GM13977 (cell line): ENCODE measurements at regions not wholly inside any gene's neighbourhood (a gene's known extent, or its start where the extent isn't known, plus 50 kb on each side); places are given as distances from the start of the nearest gene placed in this dataset.

ENCODE experiments used
- DNase-seq: peaks from one replicate; pipeline ENCODE4 v3.0.0; 2012; ENCODE audit warnings: low spot score
- CTCF ChIP-seq: IDR thresholded peaks from 2 replicates; pipeline ENCODE4 v1.5.1; 2012; ENCODE audit warnings: mild to moderate bottlenecking, control low read depth; ENCODE audit not compliant: insufficient read depth; ENCODE audit errors: extremely low read depth, missing control alignments
- in situ Hi-C: fragments of 300-500 bp; cut with MboI; formaldehyde crosslinking; loops from one replicate; pipeline ENCODE4 v1.12.0; 2022; ENCODE audit warnings: low sequenced_read_pairs, low pct_unique_long_range_greater_than_20kb, mixed read lengths, inconsistent platforms; ENCODE audit not compliant: unreplicated experiment

DNA sequence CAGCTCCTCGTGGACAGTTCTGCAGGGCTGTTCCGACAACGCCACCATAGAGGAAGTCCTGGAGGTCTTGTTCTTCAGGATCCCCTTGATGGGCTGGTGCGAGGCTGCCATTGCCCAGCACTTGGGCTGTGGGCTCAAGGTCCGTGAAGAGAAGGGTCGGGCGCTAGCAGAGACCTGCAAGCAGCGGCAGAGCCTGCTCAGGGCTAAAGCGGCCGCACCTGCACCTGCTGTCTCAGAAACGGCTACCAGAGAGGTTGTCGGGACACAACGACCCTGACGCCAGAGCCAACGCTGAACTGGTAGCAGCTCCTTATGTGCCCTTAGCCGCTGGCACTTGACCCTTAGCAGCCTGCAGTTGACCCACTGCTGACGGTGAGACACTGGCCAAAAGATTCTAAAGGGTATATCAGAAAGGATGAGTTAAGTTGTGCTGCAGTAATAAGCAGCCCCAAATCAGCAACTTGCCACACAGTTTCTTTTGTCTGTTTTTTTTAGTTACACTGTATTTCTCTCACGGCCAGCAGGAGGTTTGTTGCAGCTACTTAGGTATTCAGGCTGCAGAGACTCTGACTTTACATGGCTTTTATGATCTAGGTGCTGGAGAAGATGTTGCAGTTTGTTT lies 55.5 kb upstream of the ST6GAL2 start:
- TF ChIP-seq CTCF, result no peak
- in situ Hi-C loops, result no loop called here
- DNase-seq, result no peak

DNA sequence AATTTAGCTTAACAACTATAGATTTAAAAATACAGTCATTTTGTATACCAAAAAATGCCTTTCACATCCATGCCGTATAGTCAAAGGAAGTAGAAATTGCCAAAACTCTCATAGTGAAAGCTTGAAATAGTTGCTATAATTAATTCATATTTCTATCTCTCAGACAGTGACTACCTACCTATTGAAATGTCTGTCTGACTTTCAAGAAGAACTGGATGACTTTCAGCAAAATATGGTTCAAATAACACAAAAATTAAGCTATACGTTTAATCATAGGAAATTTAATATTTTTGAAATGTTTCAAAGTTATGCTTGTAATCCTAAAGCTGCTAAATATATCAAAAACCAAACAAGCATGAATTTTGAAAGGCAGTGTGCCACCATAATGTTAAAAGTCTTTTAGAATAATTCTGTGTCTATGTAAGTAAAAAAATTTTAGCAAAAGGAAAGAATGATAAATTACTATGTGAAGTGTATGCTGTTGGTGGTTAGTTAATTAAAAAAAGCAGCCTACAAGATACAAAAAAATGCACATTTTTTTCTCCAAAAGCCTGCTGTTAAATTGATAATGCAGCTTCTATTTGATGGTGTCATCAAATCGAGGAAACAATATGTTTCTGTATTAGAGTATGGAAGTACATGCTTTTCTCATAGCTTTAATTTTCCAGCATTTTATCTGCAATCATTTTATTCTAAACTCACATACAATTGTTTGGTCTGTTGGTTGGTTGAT lies 57.7 kb upstream of the ST6GAL2 start:
- in situ Hi-C loops, result no loop called here
- DNase-seq, result no peak
- no peak for TF ChIP-seq CTCF

DNA sequence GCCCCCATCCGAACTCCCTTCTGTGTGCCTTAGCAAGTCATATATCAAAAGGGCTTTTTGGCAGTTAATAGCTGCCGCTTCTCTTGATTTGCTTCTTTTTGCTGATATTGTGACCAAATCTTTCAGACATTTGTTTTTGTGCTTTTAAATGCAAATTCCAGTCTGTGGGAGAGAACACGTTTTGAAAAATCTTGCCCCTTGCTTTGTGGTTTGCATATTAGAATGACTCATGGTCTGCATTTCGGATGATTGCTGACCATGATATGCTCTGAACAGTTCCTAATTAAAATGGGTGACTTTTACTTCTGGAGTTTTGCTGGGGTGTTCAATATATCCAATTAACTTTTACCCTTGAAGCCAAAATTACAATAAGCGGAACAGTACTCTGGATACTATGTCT lies 58.2 kb upstream of the ST6GAL2 start:
- DNase-seq, result no peak
- in situ Hi-C loops, result no loop called here

GRCh38 chr2:106948540-106948939 lies 62.6 kb upstream of the ST6GAL2 start:
- in situ Hi-C loops, result no loop called here
- no peak for TF ChIP-seq CTCF
- DNase-seq, result no peak

More for the DNA sequence above, 58.2 kb upstream of the ST6GAL2 start:
- TF ChIP-seq CTCF, result no peak

DNA sequence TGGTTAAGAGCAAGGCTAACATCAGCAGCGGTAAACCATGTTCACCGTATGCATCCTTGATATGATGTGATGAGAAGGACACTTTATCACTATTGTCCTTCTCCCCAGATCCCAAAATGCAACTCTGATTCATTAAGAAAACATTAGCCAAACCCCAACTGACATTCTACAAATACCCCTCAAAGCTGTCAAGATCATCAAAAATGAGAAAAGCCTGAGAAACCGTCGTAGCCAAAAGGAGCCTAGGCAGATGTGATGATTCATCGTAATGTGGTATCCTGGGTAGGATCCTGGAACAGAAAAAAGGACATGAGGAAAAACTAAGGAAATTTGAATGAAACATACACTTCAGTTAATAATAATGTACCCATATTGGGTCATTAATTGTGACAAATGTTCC lies 67.3 kb upstream of the ST6GAL2 start:
- TF ChIP-seq CTCF, result no peak
- no peak for DNase-seq
- in situ Hi-C loops, result no loop called here

DNA sequence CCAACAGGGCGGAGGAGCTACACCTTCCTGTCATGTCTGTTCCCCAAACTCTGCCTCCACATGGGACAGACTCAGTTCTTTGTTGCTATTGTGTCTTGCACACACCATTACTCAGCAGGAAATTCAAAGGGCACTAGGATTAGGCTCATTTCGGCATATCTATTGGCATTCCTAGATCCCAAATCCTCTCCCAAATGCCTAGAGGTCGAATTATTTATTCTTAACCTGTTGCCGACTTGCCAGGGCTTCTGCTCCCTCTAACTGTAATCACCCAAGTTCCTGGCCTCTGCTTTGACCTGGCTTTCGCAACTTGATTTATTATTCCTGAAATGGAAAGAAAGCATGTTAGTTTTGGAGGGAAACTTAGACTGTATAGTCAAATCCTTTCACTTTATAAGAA lies 67.8 kb upstream of the ST6GAL2 start:
- in situ Hi-C loops, result no loop called here

More for the DNA sequence above, 67.8 kb upstream of the ST6GAL2 start:
- DNase-seq, result no peak
- no peak for TF ChIP-seq CTCF
